Nephron progenitor cell (in vitro differentiated cells): ENCODE measurements at regions not wholly inside any gene's neighbourhood (a gene's known extent, or its start where the extent isn't known, plus 50 kb on each side); places are given as distances from the start of the nearest gene placed in this dataset.

Experiments used
- DNase-seq: peaks from one replicate; pipeline ENCODE4 v3.0.0; 2021
- H3K27ac Mint-ChIP-seq: 2 replicates; pipeline ENCODE4 v1.8.0; 2021; ENCODE audit warnings: mild to moderate bottlenecking, moderate library complexity, mixed read lengths
- H3K27me3 Mint-ChIP-seq: 2 replicates; pipeline ENCODE4 v1.8.0; 2021; ENCODE audit warnings: mild to moderate bottlenecking, low read depth, mixed read lengths; ENCODE audit not compliant: poor library complexity
- H3K36me3 Mint-ChIP-seq: 2 replicates; pipeline ENCODE4 v1.8.0; 2021; ENCODE audit warnings: low read depth, mixed read lengths
- H3K4me1 Mint-ChIP-seq: 2 replicates; pipeline ENCODE4 v1.8.0; 2021; ENCODE audit warnings: mixed read lengths
- H3K4me3 Mint-ChIP-seq: 2 replicates; pipeline ENCODE4 v1.8.0; 2021; ENCODE audit warnings: mild to moderate bottlenecking, moderate library complexity, mixed read lengths
- H3K9me3 Mint-ChIP-seq: 2 replicates; pipeline ENCODE4 v1.8.0; 2021; ENCODE audit warnings: mild to moderate bottlenecking, moderate library complexity, mixed read lengths
- CTCF ChIP-seq: fragments of 200-600 bp; sonication (generic); IDR thresholded peaks from 2 replicates; pipeline ENCODE4 v1.5.0; 2021; ENCODE audit warnings: antibody characterized with exemption

- TF ChIP-seq CTCF: no peak
- Mint-ChIP-seq H3K4me1 (peaks cover 13% of the 10 kb centered on the region), H3K36me3 (no peaks in the 10 kb centered on the region), H3K9me3 (no peaks in the 10 kb centered on the region), H3K27me3 (peaks cover 4% of the 10 kb centered on the region), H3K4me3 (no peak overlapping the region), H3K27ac (no peak overlapping the region)
- no peak for DNase-seq
Measured at GRCh38 chr5:158394102-158394501, 535.2 kb upstream of the CLINT1 start.

- H3K27ac Mint-ChIP-seq: no peak overlapping the region
- no peak for TF ChIP-seq CTCF
- no peaks in the 10 kb centered on the region for H3K36me3 Mint-ChIP-seq
- peaks cover 19% of the 10 kb centered on the region for H3K4me1 Mint-ChIP-seq
- no peak for DNase-seq
- no peak overlapping the region for H3K4me3 Mint-ChIP-seq
- no peaks in the 10 kb centered on the region for H3K9me3 Mint-ChIP-seq
- peaks cover 4% of the 10 kb centered on the region for H3K27me3 Mint-ChIP-seq
Measured at GRCh38 chr5:158393457-158393856, 534.5 kb upstream of the CLINT1 start.

GRCh38 chr5:158392753-158393152 is 533.8 kb upstream of the CLINT1 start:
- Mint-ChIP-seq H3K27ac (no peak overlapping the region), H3K36me3 (no peaks in the 10 kb centered on the region), H3K9me3 (no peaks in the 10 kb centered on the region), H3K4me3 (no peak overlapping the region), H3K4me1 (peaks cover 26% of the 10 kb centered on the region), H3K27me3 (peaks cover 4% of the 10 kb centered on the region)
- no peak for TF ChIP-seq CTCF
- DNase-seq: no peak

- peaks cover 4% of the 10 kb centered on the region for H3K27me3 Mint-ChIP-seq
- peaks cover 29% of the 10 kb centered on the region for H3K4me1 Mint-ChIP-seq
- TF ChIP-seq CTCF: no peak
- H3K9me3 Mint-ChIP-seq: peaks cover 4% of the 10 kb centered on the region
- peak overlapping the region; percentile 40 for H3K27ac Mint-ChIP-seq
- no peaks in the 10 kb centered on the region for H3K36me3 Mint-ChIP-seq
- H3K4me3 Mint-ChIP-seq: no peak overlapping the region
- no peak for DNase-seq
Measured at GRCh38 chr5:158390577-158390976, 531.6 kb upstream of the CLINT1 start.

- no peak overlapping the region for H3K4me3 Mint-ChIP-seq
- TF ChIP-seq CTCF: no peak
- H3K36me3 Mint-ChIP-seq: no peaks in the 10 kb centered on the region
- H3K4me1 Mint-ChIP-seq: peaks cover 29% of the 10 kb centered on the region
- H3K9me3 Mint-ChIP-seq: peaks cover 11% of the 10 kb centered on the region
- H3K27me3 Mint-ChIP-seq: peaks cover 4% of the 10 kb centered on the region
- H3K27ac Mint-ChIP-seq: no peak overlapping the region
- DNase-seq: no peak
Measured at GRCh38 chr5:158389786-158390185, 530.8 kb upstream of the CLINT1 start.

- TF ChIP-seq CTCF: no peak
- Mint-ChIP-seq H3K9me3 (peaks cover 16% of the 10 kb centered on the region), H3K4me3 (no peak overlapping the region), H3K27me3 (peaks cover 4% of the 10 kb centered on the region), H3K27ac (no peak overlapping the region), H3K4me1 (peaks cover 29% of the 10 kb centered on the region), H3K36me3 (no peaks in the 10 kb centered on the region)
- no peak for DNase-seq
Measured at GRCh38 chr5:158388021-158388420, 529.1 kb upstream of the CLINT1 start.
